SU-DHL-6 (cell line): ENCODE measurements at regions not wholly inside any gene's neighbourhood (a gene's known extent, or its start where the extent isn't known, plus 50 kb on each side); places are given as distances from the start of the nearest gene placed in this dataset.

ENCODE experiments used
- H2AFZ ChIP-seq: fragments of 200-600 bp; sonication (generic); 2 replicates; pipeline ENCODE4 v1.6.1; 2014; ENCODE audit warnings: low read depth, mild to moderate bottlenecking, moderate library complexity, mixed read lengths, antibody characterized with exemption, low read length; ENCODE audit not compliant: severe bottlenecking
- H3F3A ChIP-seq: fragments of 200-600 bp; shearing (Covaris generic); 2 replicates; pipeline ENCODE4 v1.6.0; 2016; ENCODE audit warnings: antibody characterized with exemption, mild to moderate bottlenecking; ENCODE audit not compliant: insufficient read depth
- H3K27ac ChIP-seq: fragments of 200-600 bp; sonication (generic); 2 replicates; pipeline ENCODE4 v1.5.1; 2016; ENCODE audit warnings: low read depth, mild to moderate bottlenecking, low read length, moderate library complexity, mixed read lengths
- H3K27me3 ChIP-seq: fragments of 200-600 bp; sonication (generic), shearing (Covaris generic); 2 replicates; pipeline ENCODE4 v1.6.0; 2014; ENCODE audit warnings: mild to moderate bottlenecking, low read length
- H3K36me3 ChIP-seq: fragments of 200-600 bp; sonication (generic); 2 replicates; pipeline ENCODE4 v1.6.1; 2014; ENCODE audit warnings: mild to moderate bottlenecking, low read length, mixed read lengths
- H3K4me2 ChIP-seq: fragments of 300-600, 200-600 bp; shearing (Covaris generic), sonication (generic); 2 replicates; pipeline ENCODE4 v1.6.0; 2014; ENCODE audit warnings: low read length, low read depth, mild to moderate bottlenecking; ENCODE audit not compliant: poor library complexity, severe bottlenecking
- H3K4me3 ChIP-seq: fragments of 200-600 bp; sonication (generic); 2 replicates; pipeline ENCODE4 v1.5.1; 2014; ENCODE audit warnings: antibody characterized with exemption, low read length, mild to moderate bottlenecking, mixed read lengths; ENCODE audit not compliant: insufficient read depth, poor library complexity, severe bottlenecking
- H3K79me2 ChIP-seq: fragments of 200-600 bp; sonication (generic); 2 replicates; pipeline ENCODE4 v1.6.1; 2014; ENCODE audit warnings: mild to moderate bottlenecking, low read length, moderate library complexity; ENCODE audit not compliant: insufficient read depth
- H3K9ac ChIP-seq: fragments of 200-600 bp; sonication (generic); 2 replicates; pipeline ENCODE4 v1.7.0; 2014; ENCODE audit warnings: mild to moderate bottlenecking, low read length
- H3K9me2 ChIP-seq: fragments of 200-600 bp; sonication (generic); replicated peaks from 2 replicates; pipeline ENCODE4 v1.6.1; 2014; ENCODE audit warnings: low read length; ENCODE audit not compliant: insufficient read depth
- H3K9me3 ChIP-seq: fragments of 200-600 bp; sonication (generic); 2 replicates; pipeline ENCODE4 v1.6.1; 2014; ENCODE audit warnings: low read length, mixed read lengths; ENCODE audit not compliant: insufficient read depth
- H4K20me1 ChIP-seq: fragments of 200-600 bp; sonication (generic); 2 replicates; pipeline ENCODE4 v1.6.1; 2014; ENCODE audit warnings: low read depth, mild to moderate bottlenecking, antibody characterized with exemption, low read length, moderate library complexity, mixed read lengths
- EZH2phosphoT487 ChIP-seq: fragments of 200-600 bp; sonication (generic), shearing (Covaris generic); conservative IDR thresholded peaks from 2 replicates; pipeline ENCODE4 v1.6.1; 2018; ENCODE audit warnings: mild to moderate bottlenecking, antibody characterized with exemption, low read length, moderate library complexity, mixed read lengths
- TF ChIP-seq, protein P1 (sequence below): fragments of 200-600 bp; sonication (generic); IDR thresholded peaks from one replicate; pipeline ENCODE4 v1.5.1; 2017; ENCODE audit warnings: antibody characterized with exemption, mild to moderate bottlenecking, low read length, moderate library complexity; ENCODE audit not compliant: insufficient read depth, poor library complexity, severe bottlenecking

DNA sequence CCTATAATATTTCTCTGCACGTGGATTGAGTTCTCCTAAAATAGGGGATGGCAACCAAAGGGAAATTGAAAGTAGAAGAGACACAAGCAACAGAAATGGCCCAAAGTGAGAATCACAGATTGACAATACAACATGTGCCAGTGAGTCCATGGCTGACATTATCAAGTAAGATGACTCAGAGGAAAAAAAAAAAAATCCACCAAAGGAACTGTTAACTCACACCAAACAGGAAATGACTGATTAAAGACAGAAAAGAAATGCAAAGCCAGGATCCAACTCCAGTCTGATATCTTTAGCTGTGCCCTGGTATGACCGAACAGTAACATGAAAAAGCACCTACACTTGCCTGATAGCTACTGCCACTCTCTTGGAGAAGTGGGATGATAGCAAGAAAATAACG lies 485.0 kb downstream of the PRKD1 start:
- no peaks in the 10 kb centered on the region for H4K20me1 ChIP-seq
- no peak overlapping the region for H3K9ac ChIP-seq
- H3K27me3 ChIP-seq: no peaks in the 10 kb centered on the region
- no peaks in the 10 kb centered on the region for H3K79me2 ChIP-seq
- no peak overlapping the region for H2AFZ ChIP-seq
- H3K4me3 ChIP-seq: no peak overlapping the region
- no peaks in the 10 kb centered on the region for H3K9me2 ChIP-seq
- H3K27ac ChIP-seq: no peak overlapping the region
- TF ChIP-seq EZH2phosphoT487: no peak
- TF ChIP-seq, protein P1, sequence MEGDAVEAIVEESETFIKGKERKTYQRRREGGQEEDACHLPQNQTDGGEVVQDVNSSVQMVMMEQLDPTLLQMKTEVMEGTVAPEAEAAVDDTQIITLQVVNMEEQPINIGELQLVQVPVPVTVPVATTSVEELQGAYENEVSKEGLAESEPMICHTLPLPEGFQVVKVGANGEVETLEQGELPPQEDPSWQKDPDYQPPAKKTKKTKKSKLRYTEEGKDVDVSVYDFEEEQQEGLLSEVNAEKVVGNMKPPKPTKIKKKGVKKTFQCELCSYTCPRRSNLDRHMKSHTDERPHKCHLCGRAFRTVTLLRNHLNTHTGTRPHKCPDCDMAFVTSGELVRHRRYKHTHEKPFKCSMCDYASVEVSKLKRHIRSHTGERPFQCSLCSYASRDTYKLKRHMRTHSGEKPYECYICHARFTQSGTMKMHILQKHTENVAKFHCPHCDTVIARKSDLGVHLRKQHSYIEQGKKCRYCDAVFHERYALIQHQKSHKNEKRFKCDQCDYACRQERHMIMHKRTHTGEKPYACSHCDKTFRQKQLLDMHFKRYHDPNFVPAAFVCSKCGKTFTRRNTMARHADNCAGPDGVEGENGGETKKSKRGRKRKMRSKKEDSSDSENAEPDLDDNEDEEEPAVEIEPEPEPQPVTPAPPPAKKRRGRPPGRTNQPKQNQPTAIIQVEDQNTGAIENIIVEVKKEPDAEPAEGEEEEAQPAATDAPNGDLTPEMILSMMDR: no peak
- H3F3A ChIP-seq: no peaks in the 10 kb centered on the region
- H3K4me2 ChIP-seq: no peak overlapping the region
- H3K9me3 ChIP-seq: no peaks in the 10 kb centered on the region
- H3K36me3 ChIP-seq: no peaks in the 10 kb centered on the region

DNA sequence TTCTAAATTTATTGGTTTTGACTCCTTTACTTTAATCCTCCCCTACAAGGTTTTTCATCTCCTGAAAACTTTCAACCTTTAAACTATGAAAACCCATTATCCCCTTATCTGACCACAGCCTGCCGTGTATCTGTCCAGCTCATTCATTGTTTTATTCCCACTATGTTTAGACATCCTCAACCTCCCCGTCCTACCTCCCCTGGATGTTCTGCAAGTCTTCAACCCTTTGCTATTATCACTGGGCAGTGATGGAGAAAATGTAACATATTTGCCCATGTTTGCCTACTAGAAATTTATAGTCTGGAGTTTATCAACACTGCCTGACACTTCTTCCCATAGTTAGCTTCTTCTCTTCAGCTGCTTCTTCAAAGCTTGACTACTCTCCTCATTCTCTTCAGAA lies 483.4 kb downstream of the PRKD1 start:
- no peak overlapping the region for H3K4me2 ChIP-seq
- H3K79me2 ChIP-seq: no peaks in the 10 kb centered on the region
- H3K36me3 ChIP-seq: no peaks in the 10 kb centered on the region
- H2AFZ ChIP-seq: no peak overlapping the region
- no peak for TF ChIP-seq EZH2phosphoT487
- TF ChIP-seq, protein P1: no peak
- H4K20me1 ChIP-seq: no peaks in the 10 kb centered on the region
- no peaks in the 10 kb centered on the region for H3K27me3 ChIP-seq
- H3K9ac ChIP-seq: no peak overlapping the region
- H3K27ac ChIP-seq: no peak overlapping the region
- no peaks in the 10 kb centered on the region for H3F3A ChIP-seq
- no peaks in the 10 kb centered on the region for H3K9me3 ChIP-seq
- no peaks in the 10 kb centered on the region for H3K9me2 ChIP-seq
- H3K4me3 ChIP-seq: no peak overlapping the region

DNA sequence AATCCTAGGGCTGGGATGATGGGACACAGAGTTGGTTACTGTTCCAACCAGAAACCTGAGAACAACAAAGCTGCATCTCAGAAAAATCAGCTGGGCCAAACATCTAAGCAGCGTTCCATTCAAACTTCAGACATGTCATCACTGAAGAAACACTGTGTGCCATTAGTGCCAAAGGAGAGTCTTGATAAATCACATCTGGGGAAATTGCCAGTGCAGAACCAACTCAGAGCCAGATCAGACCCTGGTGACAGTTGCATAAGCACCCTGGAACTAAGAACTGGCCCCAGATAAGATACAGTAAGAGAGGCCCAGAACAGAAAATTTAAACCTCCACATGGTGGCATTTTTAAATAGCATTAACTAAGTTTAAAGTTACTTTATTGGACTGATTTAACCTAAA lies 482.8 kb downstream of the PRKD1 start:
- no peaks in the 10 kb centered on the region for H3F3A ChIP-seq
- no peaks in the 10 kb centered on the region for H3K36me3 ChIP-seq
- H3K9me3 ChIP-seq: no peaks in the 10 kb centered on the region
- no peaks in the 10 kb centered on the region for H3K79me2 ChIP-seq
- no peaks in the 10 kb centered on the region for H3K27me3 ChIP-seq
- H3K4me2 ChIP-seq: no peak overlapping the region
- TF ChIP-seq, protein P1: no peak
- TF ChIP-seq EZH2phosphoT487: no peak
- no peak overlapping the region for H2AFZ ChIP-seq
- no peak overlapping the region for H3K27ac ChIP-seq
- H3K9ac ChIP-seq: no peak overlapping the region
- H3K9me2 ChIP-seq: no peaks in the 10 kb centered on the region
- no peaks in the 10 kb centered on the region for H4K20me1 ChIP-seq
- no peak overlapping the region for H3K4me3 ChIP-seq
